Body of pancreas (tissue), 4 donors: ENCODE measurements at regions not wholly inside any gene's neighbourhood (a gene's known extent, or its start where the extent isn't known, plus 50 kb on each side); places are given as distances from the start of the nearest gene placed in this dataset.
"Not testable (repeated sequence)": the region's sequence is repeated elsewhere in the genome, so short reads cannot be mapped to it uniquely, and the experiment has no call there.

ENCODE experiments used
- ATAC-seq: fragments of 150-250 bp; one replicate; pipeline ENCODE4 v1.9.1; 2016
- DNase-seq, 4 donors: peaks; one replicate each; pipeline ENCODE4 v3.0.0-alpha.2; 2019
- H3K27ac ChIP-seq, 4 donors: fragments of 200-600 bp; sonication (generic); 1 replicate in 3 of 4; 2 replicates in 1 of 4; pipeline versions ENCODE4 v1.5.1 to v1.6.1; 2016 to 2019; ENCODE audit warnings: mild to moderate bottlenecking in 1 of 4, mixed read lengths in 1 of 4, moderate library complexity in 1 of 4
- H3K27me3 ChIP-seq, 2 donors: fragments of 200-600 bp; sonication (generic); one replicate each; pipeline ENCODE4 v1.6.0; 2016; ENCODE audit warnings: mild to moderate bottlenecking in 1 of 2
- H3K36me3 ChIP-seq, 2 donors: fragments of 200-600 bp; sonication (generic); replicated peaks in 1 of 2; 2 replicates each; pipeline ENCODE4 v1.5.1; 2016; ENCODE audit warnings: low read depth in 2 of 2; ENCODE audit not compliant: insufficient read depth in 1 of 2
- H3K4me1 ChIP-seq: fragments of 200-600 bp; sonication (generic); one replicate; pipeline ENCODE4 v1.6.0; 2016
- H3K4me3 ChIP-seq, 2 donors: fragments of 200-600 bp; sonication (generic); 1 replicate in 1 of 2; 2 replicates in 1 of 2; pipeline ENCODE4 v1.5.1; 2016 to 2019
- H3K9me3 ChIP-seq, 3 donors: fragments of 200-600 bp; sonication (generic); 1 replicate in 2 of 3; 2 replicates in 1 of 3; pipeline ENCODE4 v1.5.1; 2016
- POLR2A ChIP-seq, 3 donors: fragments of 450-650 bp; IDR thresholded peaks; one replicate each; pipeline ENCODE4 v1.6.1; 2016; ENCODE audit warnings: antibody characterized with exemption in 3 of 3, mild to moderate bottlenecking in 2 of 3
- WGBS, 2 donors: methylation state at CpG; one replicate each; pipeline ENCODE4 v1.1.5; 2017; 5-methylcytosine and 5-hydroxymethylcytosine counted together
- intact Hi-C: fragments of 100-400 bp; cut with DNase I; formaldehyde crosslinking; loops from one replicate; pipeline ENCODE4 v1.15.1; 2023
- TF ChIP-seq, protein P1 (sequence below), 7 experiments: fragments of 450-650 bp in 4 of 7; fragments of 200-600 bp in 3 of 7; sonication (generic) in 3 of 7; IDR thresholded peaks; one replicate each; pipeline ENCODE4 v1.5.1; 2016 to 2019; ENCODE audit warnings: antibody characterized with exemption in 7 of 7

DNA sequence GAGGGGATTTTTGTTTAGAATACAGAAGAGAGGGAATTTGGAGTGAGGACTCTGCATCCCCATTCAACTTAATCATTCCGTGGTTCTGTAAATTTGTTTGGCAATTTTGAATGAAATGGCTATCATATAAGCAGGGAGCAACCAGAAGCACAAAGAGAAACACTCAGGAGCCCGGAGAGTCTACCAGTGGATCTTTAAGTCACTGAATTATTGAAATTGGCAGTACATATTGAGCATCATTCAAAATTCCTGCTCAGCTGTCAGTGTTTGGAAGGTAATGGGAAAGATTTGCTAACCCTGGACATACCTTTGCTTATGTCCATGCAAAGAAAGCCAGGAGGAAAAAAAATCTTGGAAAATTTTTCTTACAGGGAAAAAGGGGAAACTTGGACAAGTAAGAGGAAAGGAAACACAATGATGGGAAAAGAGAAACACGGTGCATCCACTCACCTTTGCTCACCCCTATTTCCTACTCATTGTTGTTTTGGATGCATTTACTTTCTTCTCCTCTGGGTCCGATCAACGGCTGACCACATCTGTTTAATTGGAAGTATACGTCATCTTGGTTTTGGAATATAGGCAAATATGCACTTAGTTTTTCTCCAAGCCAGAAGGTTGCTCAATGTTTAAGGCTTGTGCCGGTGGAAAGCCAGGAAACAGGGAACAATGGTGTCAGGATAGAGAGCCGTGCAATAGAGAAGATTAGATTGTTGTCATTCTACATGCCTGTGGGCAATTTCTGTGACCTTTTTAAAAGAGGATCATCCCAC, 243.0 kb upstream of the LYPLAL1 start:
- WGBS, 2 donors, result 58 to 65% methylated on average over 8 of the region's 8 CpGs
- TF ChIP-seq POLR2A (IDR thresholded peaks at IDR 0.05), result no peak
- TF ChIP-seq, protein P1, sequence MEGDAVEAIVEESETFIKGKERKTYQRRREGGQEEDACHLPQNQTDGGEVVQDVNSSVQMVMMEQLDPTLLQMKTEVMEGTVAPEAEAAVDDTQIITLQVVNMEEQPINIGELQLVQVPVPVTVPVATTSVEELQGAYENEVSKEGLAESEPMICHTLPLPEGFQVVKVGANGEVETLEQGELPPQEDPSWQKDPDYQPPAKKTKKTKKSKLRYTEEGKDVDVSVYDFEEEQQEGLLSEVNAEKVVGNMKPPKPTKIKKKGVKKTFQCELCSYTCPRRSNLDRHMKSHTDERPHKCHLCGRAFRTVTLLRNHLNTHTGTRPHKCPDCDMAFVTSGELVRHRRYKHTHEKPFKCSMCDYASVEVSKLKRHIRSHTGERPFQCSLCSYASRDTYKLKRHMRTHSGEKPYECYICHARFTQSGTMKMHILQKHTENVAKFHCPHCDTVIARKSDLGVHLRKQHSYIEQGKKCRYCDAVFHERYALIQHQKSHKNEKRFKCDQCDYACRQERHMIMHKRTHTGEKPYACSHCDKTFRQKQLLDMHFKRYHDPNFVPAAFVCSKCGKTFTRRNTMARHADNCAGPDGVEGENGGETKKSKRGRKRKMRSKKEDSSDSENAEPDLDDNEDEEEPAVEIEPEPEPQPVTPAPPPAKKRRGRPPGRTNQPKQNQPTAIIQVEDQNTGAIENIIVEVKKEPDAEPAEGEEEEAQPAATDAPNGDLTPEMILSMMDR (IDR thresholded peaks at IDR 0.05), result no peak
- Histone ChIP-seq H3K27me3 (no peaks in the 10 kb centered on the region), H3K36me3 (no peaks in the 10 kb centered on the region), H3K4me1 (no peaks in the 10 kb centered on the region), H3K27ac (no peak overlapping the region), H3K9me3 (peaks cover 0 to 1% (median 0%) of the 10 kb centered on the region in 3 donors), H3K4me3 (no peak overlapping the region)
- intact Hi-C loops, result no loop called here
- DNase-seq (peak in 1 of 4 donors; percentile 3), ATAC-seq (peak; percentile 42)

DNA sequence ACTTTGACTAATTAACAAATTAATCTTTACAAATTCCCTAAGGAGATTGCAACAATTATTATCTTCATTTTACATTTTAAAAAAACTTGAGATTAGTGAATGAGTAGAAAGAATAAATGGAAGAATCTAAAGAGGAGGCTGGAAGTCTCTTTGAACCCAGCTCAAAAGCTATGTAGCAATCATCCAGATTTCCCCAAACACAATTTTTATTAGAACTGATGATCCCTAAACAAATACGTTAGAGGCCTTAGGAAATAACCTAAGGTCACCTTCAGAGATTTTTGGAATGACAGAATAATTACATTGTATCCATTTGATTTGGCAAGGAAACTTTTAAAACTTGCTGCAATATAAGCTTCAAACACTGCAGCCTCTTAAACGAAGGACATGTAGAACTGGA, 242.4 kb upstream of the LYPLAL1 start:
- DNase-seq, result no peak
- Histone ChIP-seq H3K27ac (no peak overlapping the region), H3K27me3 (no peaks in the 10 kb centered on the region), H3K36me3 (no peaks in the 10 kb centered on the region), H3K4me1 (no peaks in the 10 kb centered on the region), H3K9me3 (peaks cover 0 to 5% (median 0%) of the 10 kb centered on the region in 3 donors), H3K4me3 (no peak overlapping the region)
- no peak for ATAC-seq
- TF ChIP-seq, protein P1 (IDR thresholded peaks at IDR 0.05), result no peak
- TF ChIP-seq POLR2A (IDR thresholded peaks at IDR 0.05), result no peak
- intact Hi-C loops, result no loop called here
- WGBS, 2 donors, result 48 to 55% methylated on average over 2 of the region's 2 CpGs

DNA sequence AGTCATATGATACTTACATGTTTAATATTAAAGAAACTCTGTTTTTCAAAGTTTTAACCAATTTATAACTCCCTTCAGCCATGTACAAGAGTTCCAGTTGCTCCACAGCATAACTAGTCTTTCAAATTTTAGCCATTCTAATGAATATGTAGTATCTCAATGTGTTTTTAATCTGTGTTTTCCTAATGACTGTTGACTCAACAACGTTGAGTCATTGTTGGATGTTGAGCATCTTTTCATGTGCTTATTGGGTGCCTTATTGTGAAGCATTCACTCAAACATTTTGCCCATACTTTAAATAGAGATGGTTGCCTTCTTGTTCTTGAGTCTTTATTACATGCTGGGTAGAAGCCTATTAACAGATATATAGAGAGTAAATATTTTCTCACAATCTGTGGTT, 240.2 kb upstream of the LYPLAL1 start:
- no peaks in the 10 kb centered on the region for H3K27me3 ChIP-seq
- no peak for ATAC-seq
- H3K27ac ChIP-seq, result no peak overlapping the region
- WGBS, 2 donors, result 11 to 21% methylated on average over 1 of the region's 1 CpG
- no peak for TF ChIP-seq POLR2A (IDR thresholded peaks at IDR 0.05)
- TF ChIP-seq, protein P1 (IDR thresholded peaks at IDR 0.05), result no peak
- no peak for DNase-seq
- no peaks in the 10 kb centered on the region for H3K4me1 ChIP-seq
- no peak overlapping the region for H3K4me3 ChIP-seq
- no peaks in the 10 kb centered on the region for H3K36me3 ChIP-seq
- intact Hi-C loops, result no loop called here
- peaks cover 0 to 5% (median 0%) of the 10 kb centered on the region in 3 donors for H3K9me3 ChIP-seq

DNA sequence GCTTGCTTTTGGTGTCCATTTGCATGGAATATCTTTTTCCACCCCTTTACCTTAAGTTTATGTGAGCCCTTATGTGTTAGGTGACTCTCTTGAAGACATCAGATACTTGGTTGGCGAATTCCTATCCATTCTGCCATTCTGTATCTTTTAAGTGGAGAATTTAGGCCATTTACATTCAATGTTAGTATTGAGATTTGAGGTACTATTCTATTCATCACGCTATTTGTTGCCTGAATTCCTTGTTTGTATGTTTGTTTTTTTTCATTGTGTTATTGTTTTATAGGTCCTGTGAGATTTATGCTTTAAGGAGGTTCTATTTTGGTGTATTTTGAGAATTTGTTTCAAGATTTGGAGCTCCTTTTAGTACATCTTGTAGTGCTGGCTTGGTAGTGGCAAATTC, 238.3 kb upstream of the LYPLAL1 start:
- H3K27ac ChIP-seq, intact Hi-C loops, H3K4me1 ChIP-seq, H3K9me3 ChIP-seq, ATAC-seq, H3K4me3 ChIP-seq, H3K27me3 ChIP-seq, H3K36me3 ChIP-seq, DNase-seq: not testable (repeated sequence)
- 77 to 81% methylated on average over 2 of the region's 2 CpGs for WGBS, 2 donors

DNA sequence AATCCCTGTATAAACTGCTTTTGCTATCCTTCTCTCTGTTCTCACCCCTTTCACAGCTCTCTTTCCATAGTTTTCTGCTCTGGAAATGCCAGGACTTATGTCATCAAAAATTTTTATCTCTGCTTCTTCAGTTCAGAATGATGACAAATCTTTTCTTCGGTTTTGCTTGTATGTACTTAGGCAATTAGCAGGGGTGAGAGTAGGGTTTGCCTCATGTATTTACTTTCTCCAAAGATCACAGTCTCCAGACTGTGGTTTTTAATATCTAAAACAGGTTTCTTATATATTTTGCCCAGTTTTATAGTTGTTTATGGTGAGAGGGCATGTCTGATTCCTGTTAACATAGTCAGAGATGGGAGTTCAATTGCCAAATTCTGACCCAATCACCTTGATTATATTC, 235.4 kb upstream of the LYPLAL1 start:
- Histone ChIP-seq H3K4me1 (no peaks in the 10 kb centered on the region), H3K36me3 (no peaks in the 10 kb centered on the region), H3K4me3 (no peak overlapping the region), H3K27me3 (no peaks in the 10 kb centered on the region), H3K9me3 (peaks cover 0 to 5% (median 0%) of the 10 kb centered on the region in 3 donors), H3K27ac (no peak overlapping the region)
- no peak for ATAC-seq
- WGBS, 2 donors, result 0% methylated on average over 1 of the region's 1 CpG
- DNase-seq, result no peak
- TF ChIP-seq, protein P1 (IDR thresholded peaks at IDR 0.05), result no peak
- no peak for TF ChIP-seq POLR2A (IDR thresholded peaks at IDR 0.05)
- intact Hi-C loops, result no loop called here
